ENCODE measurements at regions not wholly inside any gene's neighbourhood (a gene's known extent, or its start where the extent isn't known, plus 50 kb on each side); places are given as distances from the start of the nearest gene placed in this dataset.

DNA sequence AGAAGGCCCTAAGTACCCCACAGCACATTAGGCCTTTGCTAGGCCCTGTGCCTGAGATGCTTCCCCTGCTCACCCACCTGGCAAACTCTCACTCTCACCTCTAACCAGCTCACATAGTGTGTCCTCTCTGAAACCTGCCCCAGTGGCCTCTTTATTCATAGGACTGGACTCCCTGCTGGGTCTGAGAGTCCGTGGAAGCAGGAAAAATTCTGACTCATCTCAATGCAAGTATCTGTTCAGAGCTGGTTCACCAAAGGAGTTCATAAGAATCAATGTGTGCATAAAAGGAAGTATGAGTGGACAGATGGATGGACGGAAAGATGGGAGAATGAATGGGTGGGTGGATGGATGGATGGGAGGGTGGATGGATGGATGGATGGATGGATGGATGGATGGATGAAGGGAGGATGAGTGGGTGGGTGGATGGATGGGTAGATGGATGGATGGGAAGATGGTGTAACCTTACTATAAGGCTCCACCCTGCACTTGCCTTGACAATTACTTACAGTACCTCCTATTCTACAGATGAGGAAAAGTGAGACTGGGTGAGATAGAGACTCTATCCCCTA, 111.2 kb upstream of the ZMIZ1 start:
- TF ChIP-seq POLR2AphosphoS5 (IDR thresholded peaks at IDR 0.05; ENCODE audit: borderline replicate concordance, low read depth, low read length): no peak
- no peak for TF ChIP-seq EZH2 (IDR thresholded peaks at IDR 0.05)
- no peak for TF ChIP-seq FOXP2 (optimal IDR thresholded peaks at IDR 0.05; ENCODE audit: control extremely low read depth, extremely low read length, insufficient read depth)

All from SK-N-MC (cell line).